ENCODE measurements at regions not wholly inside any gene's neighbourhood (a gene's known extent, or its start where the extent isn't known, plus 50 kb on each side); places are given as distances from the start of the nearest gene placed in this dataset.
A peak's percentile ranks its signal among the peaks of the same experiment; 100 is the strongest.
"Not testable (repeated sequence)": the region's sequence is repeated elsewhere in the genome, so short reads cannot be mapped to it uniquely, and the experiment has no call there.

DNA sequence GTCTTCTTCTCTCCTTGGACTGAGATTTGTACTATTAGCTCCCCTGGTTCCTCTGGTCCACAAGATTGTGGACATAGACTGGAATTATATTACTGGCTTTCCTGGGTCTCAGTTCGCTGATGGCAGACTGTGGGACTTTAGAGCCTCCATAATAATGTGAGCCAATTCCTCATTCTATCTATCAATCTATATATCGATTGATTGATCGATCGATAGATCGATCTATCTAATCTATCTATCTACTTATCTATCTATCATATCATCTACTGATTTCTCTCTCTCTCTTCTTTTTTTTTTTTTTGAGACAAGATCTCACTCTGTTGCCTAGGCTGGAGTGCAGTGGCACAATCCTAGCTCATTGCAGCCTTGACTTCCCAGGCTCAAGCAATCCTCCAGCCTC is 51.5 kb upstream of the DDR1 start:
- no peak for DNase-seq

DNA sequence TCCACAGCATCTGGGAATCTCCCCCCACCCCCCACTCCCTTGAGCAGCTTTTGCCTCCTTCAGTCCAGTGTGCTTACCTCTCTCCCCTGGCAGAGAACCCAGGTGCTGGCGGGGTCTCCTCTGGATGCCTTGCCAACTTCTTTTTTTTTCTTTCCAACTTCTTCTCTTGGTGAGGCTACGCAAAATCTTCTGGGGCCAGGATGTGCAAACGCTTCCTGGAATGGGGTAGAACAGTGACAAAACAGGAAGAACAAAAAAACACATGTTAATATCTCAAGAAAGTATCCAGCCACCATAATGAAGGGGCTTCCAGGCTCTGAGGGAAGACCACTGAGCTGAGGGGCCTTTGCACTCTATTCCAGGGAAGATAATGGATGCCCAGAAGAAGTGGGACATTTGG is 53.9 kb upstream of the DDR1 start:
- no peak for DNase-seq

DNA sequence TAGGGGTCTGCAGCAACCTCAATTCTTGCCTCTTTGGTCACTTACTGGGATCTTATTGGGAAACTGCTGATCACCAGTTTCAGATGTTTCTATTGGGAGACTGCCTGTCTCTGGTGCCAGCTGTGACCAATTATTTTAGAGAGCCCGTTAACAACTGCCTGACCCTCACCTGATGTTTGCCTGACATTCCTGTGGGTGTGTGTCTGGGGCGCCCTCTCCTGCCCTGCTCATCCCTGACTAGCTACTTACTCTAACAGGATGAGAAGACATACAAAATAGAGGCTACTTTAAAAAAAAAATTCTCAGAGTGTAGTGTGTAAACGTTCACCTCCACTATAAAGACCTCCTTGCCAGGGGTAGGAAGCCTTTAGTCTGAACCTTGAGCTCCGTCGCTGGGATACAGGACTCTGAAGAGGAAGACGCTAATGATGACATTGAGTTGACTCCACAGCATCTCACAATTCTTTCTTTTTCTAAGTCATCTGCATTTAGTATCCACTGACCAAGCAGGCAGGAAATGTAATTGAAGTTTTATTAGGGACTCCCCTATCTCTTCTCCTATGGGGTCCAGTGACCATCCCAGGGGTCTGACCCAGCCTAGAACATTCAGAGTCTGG is 54.6 kb upstream of the DDR1 start:
- no peak for DNase-seq

DNA sequence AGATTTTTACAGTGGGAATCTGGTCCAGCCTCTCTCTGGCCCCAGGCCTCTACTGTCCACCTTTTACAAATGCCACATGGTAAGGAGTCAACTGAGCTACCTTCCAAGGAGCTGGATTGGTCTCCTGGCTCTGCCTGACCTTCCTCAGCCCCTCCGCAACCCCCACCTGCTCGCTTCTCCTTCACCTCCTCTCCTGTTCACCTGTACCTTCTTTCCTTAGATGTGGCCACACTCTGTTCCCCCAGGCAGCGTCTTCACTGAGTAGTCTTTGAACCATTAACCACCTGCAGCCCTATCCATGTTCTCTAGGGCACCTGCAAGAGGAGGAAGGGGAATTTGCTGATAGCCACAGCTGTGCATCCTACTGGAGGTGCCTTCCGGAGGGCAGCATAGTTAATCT is 55.3 kb upstream of the DDR1 start:
- no peak for DNase-seq

DNA sequence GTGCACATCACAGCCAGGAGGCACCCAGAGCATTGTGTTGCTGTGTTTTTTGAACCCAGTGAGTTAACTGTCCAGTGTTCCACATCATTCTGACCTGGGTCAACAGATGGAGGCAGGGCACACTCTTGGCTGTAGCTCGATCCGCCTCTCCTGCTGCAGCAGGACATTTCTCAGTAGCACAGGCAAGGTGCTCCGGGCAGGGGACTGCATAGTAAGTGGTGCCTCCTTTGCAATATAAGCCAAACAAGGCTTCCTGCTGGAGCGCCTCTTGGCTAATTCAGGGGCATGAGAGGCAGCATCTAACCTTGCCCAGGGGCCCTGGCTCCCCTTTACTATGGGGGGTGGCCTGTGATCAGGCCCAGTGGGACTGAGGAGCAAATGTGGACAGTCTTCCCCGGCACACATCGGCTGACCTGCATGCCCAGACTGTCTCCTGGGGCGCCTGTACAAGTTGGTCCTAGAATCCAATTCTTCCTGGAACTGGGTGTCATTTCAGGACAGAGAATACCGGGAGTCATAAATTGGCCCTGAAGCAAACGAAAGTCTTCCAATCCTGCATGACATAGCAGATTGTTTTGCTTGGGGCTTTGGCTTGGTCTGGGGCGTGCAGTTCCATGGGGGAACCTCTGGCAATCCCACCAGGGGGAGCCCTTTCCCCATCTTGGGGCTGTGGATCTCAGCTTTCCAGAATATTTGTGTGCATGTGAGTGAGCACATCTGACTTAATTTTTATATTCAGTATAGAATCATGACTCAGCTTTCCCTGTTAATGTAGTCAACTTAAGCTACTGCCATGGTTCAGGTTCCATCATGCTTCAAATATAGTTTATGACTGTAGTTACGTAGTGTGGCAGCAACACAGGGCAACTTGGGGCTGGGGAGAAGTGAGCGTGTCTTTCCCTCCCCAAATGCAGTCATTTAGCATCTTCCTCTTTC is 56.0 kb upstream of the DDR1 start:
- peak; percentile 54 for DNase-seq

DNA sequence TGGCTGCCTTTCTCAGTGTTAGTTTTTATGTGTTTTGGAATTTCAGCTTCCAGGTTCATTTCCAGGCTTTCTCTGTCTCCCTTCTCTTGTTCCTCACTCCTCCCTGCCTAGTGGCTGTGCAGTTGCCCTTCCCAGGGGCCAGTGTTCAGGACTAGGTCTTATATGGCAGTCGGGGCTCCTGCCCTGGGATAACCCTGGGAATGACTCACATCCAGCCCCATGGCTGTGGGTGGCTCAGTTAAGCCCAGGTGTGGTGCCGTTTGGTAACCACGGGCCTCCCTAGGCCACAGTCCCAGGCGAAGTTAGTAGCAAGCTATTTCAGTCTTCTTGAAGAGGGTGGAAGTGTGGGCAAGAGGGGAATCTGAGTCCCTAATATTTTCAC is 57.4 kb upstream of the DDR1 start:
- DNase-seq, result no peak

DNA sequence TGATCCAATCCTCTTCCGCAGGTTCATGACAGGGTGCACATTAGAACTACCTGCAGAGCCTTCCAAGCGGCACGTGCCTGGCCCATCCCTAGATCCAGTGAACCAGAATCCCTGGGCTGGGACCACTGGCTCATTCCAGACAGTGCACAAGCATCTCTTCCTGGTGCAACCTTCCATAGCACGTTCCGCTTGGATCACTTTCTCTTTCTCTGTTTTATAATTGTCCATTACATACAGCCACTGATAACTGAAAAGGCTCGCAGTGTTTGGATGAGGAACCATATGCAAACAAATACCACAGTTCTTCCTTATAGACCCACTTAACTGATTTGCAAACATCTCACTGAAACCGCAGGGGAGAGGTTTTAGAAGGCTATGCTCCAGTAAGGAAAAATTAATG is 59.6 kb upstream of the DDR1 start:
- DNase-seq, result no peak

DNA sequence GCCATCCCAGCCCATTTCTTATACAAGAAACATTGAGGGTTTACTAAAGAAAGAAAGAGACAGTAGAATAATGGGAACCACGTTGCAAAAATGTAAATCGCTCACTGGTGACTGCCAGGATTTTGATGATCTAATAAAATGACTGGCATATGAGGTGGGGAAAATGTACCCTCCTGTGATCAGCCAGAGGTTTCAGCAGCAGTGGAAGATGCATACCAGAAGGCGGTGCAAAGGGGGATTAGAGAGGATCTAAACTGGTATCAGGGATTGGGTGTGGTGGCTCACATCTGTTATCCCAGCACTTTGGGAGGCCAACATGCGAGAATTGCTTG is 60.8 kb upstream of the DDR1 start:
- no peak for DNase-seq

DNA sequence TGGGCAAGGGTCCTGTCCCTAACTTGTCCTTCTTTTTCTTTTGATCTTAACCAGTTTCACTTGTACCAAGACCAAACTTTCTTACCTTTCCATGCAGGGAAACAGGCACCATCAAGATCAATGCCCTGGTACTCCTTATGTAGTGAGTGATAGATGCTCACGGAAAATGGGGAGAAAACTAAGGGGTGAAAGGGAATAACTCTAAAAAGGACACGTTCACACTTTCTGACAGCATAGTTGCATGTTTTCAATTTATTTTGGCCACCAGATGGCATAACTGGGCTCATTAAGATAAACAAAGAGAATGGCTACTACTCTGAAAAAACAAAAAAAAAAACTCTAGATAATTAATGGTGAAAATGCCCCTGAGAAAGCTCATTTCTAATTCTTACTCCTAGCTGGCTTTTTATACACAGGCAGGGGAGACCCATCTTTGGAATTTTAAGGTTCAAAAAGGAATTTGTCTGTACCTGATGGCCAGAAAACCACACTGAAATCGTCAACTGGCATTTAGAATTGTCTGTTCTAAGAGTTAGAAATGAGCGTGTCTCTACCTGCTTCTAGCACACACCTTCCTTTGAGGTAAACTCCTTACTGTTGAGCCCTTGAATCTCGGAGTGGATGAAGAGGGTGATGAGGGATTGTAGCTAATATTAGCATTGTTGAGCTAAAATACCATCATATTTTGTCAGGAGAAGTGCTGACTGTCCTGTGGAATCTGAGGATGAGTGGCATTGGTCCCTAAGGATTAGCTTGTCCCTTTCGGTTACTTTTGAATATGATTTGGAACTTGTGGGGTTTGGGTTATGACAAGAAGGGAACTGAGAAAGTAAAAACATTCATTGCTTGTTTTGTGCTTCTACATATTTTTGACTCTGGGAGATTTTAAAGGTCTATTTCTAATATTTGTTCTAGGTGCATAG is 62.2 kb upstream of the DDR1 start:
- DNase-seq, result no peak

DNA sequence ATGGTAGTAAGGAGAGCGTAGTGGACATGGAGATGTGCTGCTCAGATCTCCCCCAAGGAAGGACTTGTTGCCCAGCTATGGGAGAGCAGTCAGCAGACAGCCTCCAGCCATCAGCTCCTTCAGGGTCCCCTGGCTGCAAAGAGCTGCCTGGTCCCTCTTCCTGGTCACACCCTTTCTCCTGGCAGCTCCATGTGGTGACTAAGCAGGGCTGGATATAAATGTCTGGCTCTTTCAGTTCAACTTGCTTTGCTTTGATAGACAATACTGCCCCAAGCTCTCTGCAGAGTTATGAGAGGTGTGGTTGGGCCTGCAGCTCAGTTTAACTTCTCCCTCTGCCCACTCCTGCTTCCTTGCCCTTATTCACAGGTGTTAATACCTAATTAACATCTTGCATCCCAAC is 64.1 kb upstream of the DDR1 start:
- DNase-seq, result no peak

DNA sequence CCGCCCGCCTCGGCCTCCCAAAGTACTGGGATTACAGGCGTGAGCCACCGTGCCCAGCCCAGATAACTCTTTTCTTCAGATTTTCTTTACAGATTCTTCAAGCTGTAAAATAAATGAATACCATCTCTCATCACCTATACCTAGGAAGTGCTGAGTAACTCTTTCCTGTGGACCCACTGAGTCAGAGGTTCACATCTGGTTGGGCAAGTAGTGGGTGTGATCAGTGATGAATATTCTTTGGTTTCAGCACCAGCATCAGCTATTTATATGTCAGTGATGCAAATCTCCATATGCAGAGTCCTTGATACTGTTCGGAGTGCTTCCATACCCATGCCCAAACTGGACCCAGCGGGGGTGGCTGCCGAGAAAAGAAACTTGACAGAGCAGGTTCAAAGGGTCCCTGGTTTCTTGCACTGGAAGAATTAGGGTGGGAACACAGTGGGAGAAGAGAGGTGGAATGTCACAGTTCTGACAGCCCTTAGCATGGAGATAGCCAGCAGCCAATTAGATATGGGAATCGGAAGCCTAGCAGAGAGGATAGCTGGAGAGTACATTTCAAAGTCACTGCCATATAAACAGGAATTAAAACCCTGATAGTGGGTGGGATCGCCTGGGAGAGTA is 64.9 kb upstream of the DDR1 start:
- DNase-seq, result no peak

DNA sequence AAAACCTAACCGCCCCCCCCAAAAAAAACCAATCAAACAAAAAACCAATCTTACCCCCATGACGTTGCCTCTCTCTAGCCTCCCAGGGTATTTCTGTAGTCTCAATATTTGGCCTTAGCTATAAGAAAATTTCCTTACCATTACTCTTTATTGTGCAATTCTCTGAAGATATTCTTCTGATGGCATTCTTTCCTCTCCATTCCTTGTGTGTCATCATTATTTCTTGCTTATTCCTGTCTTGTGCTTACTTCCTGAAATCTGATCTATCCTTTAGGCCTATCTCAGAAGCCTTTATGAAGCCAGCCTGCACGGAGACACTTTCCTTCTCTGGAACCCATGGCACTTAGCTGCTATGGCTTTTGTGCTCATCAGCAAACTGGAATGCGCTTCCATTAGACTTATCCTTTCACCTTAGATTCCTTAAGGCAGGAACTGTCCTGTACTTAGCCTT is 65.9 kb upstream of the DDR1 start:
- DNase-seq, result no peak

DNA sequence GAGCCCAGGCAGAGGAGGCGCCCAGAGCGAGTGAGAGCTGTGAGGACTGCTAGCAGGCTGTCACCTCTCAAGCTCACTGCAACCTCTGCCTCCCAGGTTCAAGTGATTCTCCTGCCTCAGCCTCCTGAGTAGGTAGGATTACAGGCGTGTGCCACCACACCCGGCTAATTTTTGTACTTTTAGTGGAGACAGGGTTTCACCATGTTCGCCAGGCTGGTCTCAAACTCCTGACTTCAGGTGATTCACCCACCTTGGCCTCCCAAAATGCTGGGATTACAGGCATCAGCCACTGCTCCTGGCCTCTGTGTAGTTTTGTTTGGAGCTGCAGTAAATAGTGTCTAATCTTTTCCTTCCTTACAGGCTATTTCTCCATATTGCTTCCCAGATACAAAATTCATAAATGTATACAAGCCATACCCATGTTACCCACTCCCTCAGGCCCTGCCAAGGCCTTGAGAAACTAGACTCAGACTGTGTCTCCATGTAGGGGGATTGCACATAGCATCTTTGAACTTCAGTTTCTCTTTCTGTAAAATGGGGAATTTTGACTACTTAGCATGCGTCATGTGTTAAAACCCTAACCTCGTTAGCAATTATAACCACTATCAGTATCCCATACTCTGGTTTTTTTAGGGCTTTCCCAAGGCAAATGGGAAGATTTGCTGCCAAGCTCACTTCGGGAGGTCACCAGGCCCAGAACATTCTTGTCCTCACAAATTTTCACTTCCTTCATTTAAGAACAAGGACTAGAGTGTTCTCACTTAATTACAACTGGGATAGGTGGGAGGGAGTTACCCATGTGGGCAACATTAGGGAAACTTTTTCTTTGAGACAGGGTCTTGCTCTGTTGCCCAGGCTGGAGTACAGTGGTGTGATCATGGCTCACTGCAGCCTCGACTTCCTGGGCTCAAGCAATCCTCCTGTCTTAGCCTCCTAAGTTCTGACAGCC is 67.3 kb upstream of the DDR1 start:
- DNase-seq, result no peak

DNA sequence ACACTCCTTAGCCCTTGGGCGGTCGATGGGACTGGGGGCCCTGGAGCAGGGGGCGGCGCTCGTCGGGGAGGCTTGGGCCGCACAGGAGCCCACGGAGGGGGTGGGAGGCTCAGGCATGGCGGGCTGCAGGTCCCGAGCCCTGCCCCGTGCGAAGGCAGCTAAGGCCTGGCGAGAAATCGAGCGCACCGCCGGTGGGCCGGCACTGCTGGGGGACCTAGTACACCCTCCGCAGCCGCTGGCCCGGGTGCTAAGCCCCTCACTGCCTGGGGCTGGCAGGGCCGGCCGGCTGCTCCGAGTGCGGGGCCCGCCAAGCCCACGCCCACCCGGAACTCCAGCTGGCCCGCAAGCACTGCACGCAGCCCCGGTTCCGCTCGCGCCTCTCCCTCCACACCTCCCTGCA is 68.0 kb upstream of the DDR1 start:
- DNase-seq, result not testable (repeated sequence)

DNA sequence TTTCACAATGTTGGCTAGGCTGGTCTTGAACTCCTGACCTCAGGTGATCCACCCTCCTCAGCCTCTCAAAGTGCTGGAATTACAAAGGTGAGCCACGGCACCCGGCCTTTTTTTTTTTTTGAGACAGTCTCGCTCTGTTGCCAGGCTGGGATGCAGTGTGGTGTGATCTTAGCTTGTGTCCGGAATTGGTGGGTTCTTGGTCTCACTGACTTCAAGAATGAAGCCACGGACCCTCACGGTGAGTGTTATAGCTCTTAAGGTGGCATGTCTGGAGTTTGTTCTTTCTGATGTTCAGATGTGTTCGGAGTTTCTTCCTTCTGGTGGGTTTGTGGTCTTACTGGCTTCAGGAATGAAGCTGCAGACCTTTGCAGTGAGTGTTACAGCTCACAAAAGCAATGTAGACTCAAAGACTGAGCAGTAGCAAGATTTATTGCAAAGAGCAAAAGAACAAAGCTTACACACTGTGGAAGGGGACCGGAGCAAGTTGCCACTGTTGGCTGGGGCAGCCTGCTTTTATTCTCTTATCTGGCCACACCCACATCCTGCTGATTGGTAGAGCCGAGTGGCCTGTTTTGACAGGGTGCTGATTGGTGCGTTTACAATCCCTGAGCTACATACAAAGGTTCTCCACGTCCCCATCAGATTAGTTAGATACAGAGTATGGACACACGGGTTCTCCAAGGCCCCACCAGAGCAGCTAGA is 69.1 kb upstream of the DDR1 start:
- DNase-seq, result not testable (repeated sequence)

DNA sequence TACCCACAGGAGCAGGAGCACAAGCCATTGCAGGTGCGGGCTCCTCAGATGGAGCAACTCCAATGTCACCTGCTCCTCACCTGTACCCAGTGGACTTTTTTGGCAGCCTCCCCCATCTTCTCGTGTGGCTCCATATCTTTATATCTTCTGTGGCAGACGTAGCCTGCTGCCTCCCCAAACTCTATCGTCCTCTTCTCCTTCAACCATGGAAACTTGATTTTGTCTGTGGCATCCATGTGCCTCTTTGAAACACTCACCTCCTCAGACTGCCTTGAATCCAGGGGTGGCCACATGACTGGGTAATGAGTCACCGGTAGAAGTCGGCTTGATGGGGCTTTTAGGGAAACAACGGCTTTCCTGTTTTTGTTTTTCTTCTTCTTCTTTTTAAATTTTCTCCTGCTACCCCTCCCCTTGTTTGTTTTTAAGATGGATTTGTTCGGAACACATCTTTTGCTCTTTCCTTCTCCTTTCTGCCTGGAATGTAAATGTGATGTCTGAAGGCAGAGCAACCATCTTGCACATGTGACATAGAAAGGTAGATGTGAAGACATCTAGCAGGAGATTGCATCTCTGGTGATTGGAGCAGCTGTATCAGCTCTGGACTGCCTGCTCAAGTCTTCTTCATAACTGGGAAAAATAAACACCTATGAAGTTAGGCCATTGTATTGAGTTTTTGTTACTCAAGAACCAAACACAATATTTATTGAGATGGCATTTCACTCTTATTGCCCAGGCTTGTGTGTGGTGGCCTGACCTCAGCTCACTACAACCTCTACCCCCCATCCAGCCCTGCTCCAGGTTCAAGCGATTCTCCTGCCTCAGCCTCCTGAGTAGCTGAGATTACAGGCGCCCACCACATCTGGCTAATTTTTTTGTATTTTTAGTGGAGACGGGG is 69.9 kb upstream of the DDR1 start:
- DNase-seq, result no peak

DNA sequence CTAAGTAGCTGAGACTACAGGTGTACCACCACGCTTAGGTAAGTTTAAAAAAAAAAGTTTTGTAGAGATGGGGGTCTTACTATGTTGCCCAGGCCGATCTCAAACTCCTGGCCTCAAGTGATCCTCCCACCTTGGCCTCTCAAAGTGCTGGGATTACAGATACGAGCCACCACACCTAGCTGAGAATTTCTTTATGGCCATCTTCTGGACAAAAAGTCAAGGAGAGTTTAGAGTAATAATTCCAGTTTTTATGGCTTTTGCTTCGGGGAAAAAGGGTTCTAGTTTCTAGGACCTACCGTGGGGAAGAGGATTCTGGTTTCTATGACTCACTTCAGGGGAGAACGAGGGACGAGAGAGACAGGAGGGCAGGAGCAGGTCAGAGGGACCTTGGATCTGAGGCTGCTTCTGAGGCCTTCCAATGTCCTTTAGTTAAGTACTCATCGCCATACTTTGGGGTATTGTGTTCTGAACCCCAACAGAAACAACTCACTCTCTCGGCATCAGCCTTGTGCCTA is 69.3 kb upstream of the IER3 start:
- DNase-seq, result no peak

DNA sequence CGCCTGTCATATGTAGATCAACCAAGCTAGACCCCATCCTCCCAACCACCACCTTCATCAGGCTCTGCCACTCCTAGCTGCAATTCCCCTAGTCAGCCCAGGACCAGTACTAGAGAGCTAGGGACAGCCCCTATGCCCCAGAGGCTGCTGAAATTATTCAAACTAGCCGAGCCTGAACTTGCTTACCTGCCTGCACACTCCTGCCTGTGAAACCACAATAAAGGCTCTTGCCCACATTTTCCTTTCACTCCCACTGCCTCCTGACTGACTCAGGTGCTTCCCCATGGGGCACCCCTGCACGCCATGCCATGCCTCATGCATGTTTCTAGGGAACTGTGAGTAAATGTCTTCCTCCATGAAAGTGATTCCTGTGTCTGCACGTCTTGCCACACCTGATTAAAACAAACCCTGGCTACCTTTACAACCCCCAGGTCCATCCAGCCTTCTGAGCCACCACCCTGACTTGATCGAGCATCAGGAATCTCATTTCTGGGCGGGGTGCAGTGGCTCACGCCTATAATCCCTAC is 66.5 kb upstream of the IER3 start:
- DNase-seq, result no peak

DNA sequence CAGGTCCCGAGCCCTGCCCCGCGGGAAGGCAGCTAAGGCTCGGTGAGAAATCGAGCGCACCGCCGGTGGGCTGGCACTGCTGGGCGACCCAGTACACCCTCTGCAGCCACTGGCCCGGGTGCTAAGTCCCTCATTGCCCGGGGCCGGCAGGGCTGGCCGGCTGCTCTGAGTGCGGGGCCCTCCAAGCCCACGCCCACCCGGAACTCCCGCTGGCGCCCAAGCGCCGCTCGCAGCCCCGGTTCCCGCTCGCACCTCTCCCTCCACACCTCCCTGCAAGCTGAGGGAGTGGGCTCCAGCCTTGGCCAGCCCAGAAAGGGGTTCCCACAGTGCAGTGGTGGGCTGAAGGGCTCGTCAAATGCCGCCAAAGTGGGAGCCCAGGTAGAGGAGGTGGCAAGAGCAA is 63.2 kb upstream of the IER3 start:
- DNase-seq, result not testable (repeated sequence)

Data from NCI-H1694 treated with DMSO at 0.1 percent for 48 hours (cell line).